Amygdala (tissue), 56 donors: ENCODE measurements at regions not wholly inside any gene's neighbourhood (a gene's known extent, or its start where the extent isn't known, plus 50 kb on each side); places are given as distances from the start of the nearest gene placed in this dataset.
"Not testable (repeated sequence)": the region's sequence is repeated elsewhere in the genome, so short reads cannot be mapped to it uniquely, and the experiment has no call there.

Experiments used
- DNase-seq, 56 donors: peaks; one replicate each; lab custom pipeline; 2025; lab: John Stamatoyannopoulos, UW

DNA sequence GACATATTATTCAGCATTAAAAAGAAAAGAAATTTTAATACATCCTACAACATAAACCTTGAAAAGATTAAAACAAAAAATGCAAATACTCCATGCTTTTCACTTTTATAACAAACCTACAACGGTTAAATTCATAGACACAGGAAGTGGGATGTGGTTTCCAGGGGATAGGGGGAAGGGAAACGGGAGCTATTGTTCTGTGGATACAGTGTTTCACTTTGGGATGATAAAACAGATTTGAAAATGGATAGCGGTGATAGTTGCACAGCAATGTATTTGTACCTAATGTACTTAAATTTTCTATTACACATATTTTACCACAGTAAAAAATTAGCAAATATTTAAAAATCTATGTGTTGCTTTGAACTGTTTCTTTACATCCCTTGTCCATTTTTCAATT, 368.0 kb downstream of the CDY2B start:
- DNase-seq: not testable (repeated sequence)

DNA sequence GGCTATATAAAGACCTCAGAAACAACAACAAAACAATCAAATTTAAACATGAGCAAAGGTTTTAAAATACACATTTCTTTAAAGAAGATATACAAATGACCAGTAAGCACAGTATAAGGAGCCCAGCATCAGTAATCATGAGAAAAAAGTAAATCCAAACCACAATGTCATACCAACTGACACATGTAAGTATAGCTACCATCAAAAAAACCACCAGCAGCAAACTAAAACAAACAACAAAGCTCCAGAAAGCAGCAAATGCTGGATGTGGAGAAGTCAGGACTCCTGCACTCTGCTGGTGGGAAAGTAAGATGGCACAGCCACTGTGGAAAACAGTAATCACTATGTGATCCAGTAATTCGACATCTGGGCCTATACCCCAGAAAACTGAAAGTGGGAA, 368.5 kb downstream of the CDY2B start:
- DNase-seq: not testable (repeated sequence)

DNA sequence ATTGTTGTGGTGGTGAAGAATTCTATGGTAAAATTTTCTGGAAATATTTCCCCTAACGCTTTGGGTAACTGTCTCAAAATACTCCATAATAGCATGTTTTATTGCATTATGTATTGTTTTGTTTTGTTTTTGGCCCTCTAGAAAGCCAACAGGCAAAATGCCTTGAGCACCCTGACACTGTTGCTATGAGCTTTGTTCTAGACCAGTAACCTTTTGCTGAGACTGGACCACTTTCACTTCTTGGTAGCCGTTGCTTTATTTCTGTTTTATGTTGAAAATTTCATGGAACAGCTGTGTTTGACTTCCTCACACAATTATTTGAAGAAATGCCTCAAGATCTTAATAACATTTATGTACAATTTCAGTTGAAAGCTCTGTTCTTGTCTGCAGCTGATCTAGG, 374.2 kb downstream of the CDY2B start:
- DNase-seq: not testable (repeated sequence)

DNA sequence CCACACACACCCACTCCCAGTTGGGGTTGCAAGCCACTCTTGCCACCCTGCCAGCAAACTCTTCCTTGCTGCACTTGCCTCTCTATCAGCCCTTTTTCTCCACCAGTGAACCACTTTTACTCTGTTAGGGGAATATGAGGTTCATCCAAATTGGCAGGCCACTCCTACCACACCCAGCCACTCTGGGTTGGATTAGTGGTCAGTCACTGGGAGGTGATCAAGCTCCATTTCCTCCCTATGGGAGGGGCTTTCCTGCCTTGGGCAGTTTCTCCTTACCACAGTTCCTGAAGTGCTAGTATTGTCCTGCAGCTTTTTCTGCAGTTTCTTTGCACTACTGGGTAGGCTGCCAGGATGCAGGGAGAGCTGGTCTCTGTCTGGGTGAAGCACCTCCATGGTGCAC, 395.3 kb downstream of the CDY2B start:
- DNase-seq: not testable (repeated sequence)

DNA sequence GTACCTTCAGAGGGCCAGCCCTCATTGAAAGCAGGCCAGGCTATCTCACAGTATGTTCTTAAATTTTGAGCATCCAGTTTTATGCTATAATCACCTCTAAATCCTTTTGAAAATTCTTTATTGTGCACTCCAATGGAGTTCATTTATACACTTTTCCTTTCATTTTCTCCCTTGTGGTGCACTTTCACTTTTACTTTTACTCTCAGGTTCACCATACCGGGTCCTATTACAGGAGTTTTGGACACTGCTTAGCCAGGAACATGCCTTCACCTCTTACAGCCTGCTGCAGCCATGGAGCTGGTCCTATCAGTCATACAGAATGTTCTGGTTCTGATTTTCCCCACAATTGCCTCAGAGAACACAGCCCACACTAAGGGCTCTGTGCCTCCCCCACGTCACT, 395.9 kb downstream of the CDY2B start:
- not testable (repeated sequence) for DNase-seq

DNA sequence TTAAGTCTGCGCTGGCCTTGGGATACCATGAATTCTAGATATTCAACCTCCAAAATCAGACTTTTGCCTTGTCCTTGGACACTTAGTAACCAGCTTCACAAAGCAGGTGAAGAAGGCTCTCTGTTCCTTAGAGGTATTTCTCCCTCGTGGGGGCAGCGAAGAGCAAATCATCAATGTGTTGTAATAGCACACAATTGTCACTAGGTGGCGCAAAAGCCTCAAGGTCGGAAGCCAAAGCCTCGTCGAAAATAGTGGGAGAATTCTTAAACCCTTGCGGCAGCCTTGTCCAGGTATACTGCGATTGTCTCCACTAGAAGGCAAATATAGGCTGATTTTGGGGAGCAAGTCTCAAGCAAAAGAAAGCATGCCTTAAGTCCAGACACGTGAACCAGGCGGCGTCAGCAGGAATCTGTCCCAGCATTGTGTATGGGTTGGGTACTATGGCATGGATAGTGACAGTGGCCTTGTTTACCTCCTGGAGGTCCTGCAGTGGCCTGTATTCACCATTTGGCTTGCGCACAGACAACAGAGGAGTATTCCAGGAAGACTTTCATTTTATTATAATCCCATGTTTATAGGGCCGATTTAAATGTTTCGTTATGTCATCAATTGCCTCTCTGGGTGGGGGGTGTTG, 398.5 kb downstream of the CDY2B start:
- DNase-seq: not testable (repeated sequence)

DNA sequence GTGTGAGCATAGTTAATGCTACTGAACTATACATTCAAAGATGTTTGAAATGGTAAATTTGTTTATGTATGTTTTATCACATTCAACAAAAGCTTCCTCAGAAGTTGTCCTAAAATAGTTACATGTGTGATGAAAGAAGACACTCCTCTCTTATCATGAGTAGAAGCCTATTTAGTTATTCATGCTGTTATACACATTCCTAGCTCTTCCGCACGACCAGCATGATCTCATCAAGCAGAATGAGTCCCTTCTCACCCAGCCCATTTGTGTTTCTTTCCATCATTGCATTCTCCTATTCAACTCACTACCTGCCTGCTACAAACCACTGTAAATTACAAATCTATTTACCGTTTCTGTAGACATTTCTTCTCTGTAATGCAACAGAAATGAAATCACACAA, 408.0 kb downstream of the CDY2B start:
- not testable (repeated sequence) for DNase-seq

DNA sequence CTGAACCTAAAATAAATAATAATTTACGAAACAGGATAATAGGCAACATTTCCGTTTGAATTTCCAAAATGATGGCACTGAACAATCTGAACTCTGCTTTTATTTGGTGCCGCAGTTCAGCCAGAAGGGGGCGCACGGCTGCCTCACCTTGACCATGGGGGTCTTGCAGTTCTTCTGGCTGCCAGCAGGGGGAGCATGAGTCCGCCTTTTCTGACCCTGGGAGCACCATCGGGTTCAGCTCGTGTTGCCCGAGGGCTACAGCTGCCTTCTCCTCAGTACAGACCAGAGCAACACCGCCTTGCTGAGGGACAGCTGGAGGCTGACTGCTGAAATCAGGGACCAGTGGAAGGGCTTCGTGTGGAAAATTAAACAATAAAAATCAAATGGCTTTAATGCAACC, 420.3 kb downstream of the CDY2B start:
- DNase-seq: not testable (repeated sequence)

DNA sequence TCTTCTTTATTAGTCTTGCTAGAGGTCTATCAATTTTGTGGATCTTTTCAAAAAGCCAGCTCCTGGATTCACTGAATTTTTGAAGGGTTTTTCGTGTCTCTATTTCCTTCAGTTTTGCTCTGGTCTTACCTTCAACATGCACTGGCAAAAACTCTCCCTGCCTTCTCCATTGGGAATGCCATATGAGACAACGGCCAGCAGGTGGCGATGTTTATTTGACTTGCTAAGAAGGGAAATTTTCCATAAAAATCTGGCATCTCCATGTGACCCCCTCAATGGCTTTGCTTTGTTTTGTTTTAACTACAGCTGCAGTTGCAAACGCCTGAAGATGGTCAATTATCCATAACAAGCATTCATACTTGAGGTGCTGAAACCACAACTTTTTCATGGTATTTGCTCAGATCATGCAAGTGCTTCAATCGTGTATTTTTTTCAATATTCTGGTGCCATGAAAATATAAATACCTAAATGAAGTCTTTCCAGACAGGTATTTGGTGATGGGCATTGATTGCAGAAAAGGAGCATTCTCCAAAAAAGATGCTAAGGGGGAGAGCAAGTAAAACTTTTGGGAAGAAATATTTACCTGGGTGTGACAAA, 449.4 kb downstream of the CDY2B start:
- peak in 3 of 56 donors; percentile 0 to 4 (median 0) for DNase-seq

DNA sequence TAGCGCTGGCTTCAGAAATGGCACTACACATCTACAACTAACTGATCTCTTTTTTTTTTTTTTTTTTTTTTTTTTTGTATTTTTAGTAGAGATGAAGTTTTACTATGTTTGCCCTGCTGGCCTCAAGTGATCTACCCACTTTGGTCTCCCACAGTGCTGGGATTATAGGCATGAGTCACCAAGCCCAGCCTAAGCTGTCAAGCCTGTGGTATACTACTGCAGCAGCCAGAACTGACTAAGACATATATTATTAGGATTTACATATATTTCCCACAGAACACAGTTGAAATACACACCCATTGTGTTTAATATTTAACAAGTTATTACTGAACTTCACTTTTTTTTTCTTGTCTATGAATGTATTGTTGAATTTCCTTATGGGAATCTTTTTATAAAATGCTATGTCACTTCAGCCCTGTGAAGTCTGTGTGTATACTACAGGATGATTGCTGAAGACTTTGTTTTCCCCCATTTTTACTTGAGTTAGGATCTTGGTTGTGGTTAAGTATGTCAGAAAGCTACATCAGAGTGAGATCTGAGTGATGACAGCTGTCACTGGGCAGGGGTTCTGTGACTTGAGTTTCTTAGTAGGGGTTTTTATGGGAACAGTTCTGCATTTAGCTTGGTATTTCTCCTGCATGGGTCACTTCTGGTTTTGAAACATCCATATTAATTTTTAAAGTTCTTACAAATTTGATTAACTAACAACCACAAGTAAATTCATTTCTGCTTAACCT, 481.5 kb downstream of the CDY2B start:
- no peak for DNase-seq

DNA sequence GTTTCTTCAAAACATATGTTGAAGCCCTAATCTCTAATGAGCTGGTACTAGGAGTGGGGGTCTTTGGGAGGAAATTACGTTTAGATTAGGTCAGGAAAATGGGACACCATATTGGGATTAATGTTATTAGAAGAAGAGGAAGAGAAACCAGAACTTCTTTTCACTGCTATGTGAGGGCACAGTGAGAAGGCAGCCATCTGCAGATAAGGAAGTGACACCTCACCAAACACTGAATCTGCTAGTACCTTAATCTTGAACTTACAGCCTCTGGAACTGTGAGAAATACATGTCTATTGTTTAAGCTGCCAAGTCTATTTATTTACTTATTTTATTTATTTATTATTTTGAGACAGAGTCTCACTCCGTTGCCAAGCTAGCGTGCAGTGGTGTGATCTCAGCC, 482.4 kb downstream of the CDY2B start:
- DNase-seq: no peak

DNA sequence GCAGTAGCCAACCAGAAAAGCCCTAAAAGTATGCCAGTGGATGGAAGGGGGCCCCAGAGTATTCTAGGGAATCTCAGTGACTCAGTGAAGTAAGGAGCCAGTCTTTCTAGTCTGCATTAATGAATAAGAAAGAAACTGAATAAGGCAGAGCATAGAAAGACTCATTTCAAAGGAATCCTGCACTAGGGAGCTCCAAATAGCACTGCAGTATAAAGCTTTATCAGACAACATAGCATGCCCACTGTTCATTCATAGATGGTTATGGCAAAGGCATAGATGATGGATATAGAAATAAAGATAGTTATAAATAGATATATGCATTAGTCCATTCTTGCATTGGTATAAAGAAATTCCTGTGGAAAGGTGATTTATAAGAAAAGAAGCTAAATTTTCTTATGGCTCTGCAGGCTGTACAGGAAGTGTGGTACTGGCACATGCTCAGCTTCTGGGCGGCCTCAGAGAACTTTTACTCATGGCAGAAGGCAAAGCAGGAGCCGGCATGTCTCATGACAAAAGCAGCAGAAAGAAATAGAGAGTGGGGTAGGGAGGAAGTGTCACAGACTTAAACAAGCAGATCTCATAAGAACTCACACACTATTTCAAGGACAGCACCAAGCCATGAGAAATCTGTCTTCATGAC, 498.5 kb downstream of the CDY2B start:
- no peak for DNase-seq

DNA sequence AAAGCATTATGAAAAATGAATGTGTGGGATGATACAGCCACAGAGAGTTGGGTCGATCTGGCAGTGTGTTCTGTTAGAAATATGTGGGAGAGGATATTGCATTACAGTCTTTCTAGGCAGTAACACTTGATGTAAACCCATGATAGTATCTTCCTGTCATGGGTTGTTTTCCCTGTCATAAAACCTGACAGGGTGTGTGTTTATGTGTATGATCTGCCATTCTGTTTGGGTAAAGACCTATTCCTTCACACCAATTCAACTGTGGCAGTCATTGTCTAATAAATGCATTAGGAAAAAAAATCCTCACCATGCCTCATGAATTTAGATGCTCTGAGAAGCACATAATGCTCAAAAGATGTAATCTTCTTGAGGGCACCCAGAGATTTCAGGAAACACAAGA, 501.7 kb downstream of the CDY2B start:
- no peak for DNase-seq

DNA sequence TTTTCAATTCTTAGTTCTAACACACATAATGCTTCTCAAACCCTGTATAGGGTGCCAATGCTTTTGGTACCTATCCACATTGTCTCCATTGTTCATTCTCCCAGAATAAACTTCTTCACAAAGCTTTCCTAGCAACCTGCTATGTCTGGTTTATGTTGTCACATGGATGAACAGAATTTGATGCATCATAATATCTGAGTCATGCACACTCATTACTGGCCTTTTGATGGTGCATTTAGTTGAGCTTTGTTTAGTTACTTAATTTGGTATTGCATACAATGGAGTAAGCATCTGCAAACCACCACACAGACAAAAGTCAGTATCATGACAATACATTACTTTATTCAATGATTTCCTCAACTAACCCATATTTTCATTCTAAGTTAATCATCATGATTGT, 511.6 kb downstream of the CDY2B start:
- DNase-seq: no peak

DNA sequence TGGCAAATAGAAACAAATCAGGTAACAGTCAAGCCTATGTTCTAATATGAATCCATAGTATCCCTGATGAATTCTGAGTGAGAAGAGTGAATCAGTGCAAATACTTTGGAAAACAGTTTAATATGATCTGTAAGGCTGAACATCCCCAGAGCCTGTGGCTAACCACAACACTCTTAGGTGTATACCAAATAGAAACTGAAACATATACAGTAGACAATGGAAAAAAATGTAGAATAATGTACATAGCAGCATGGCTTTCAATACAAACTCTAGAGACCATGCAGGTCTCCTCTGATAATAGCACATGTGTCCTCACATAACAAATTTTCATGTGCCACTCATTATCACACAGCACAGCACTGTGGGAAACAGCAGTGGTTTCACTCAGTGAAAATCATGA, 513.6 kb downstream of the CDY2B start:
- no peak for DNase-seq

DNA sequence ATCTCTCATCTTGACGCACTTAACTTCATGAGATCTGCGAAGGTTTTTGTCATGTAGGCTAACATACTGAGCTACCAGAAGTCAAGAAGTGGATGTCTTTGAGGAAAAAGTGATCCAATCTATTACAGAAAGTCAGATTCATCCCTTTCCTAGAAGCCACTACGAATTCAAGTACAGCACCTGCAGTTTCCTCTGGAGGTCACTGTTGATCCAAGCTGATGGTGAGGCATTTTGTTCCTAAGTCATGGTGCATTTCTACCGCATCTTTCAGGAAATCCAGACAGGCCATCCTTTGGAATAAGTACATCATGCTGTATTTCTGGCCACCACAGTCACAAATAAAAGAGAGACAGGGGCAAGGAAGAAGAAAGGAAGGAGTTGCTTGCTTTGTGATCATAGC, 541.0 kb downstream of the CDY2B start:
- DNase-seq: no peak

DNA sequence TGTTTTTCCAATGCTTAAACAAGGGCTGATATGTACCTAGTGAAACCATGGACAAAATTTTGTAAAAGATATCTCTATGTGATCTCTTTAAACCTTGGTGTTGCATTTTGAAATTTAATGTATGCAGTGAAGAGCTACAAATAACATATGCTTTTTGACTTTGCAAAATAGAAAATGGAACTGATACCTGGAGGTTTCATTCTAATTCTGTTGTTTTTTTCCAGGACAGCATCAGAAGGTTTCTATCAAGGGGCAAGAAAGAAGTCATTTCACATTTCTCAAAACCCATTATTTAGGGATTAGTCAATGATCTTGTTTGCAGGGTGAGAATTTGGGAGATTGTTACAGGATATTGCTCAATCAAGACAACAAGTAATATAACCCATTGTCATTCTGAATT, 549.3 kb downstream of the CDY2B start:
- DNase-seq: no peak

DNA sequence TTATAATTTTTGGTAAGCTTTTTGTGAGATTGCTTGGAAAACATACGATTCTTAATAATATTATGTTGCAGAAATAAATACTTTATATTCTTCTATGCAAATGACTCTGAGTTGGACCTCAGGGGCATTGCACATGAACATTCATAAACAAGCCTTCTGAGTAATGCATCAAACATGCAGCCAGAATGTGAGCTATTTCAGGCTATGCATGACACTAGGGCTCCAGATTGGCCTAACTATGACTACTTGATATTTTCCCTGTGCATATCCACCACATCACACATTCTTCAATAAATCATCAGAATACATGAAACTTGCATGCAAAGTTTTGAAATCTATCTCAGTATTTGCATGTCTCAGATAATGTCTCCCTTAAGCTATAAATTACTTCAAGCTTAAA, 560.1 kb downstream of the CDY2B start:
- DNase-seq: no peak

DNA sequence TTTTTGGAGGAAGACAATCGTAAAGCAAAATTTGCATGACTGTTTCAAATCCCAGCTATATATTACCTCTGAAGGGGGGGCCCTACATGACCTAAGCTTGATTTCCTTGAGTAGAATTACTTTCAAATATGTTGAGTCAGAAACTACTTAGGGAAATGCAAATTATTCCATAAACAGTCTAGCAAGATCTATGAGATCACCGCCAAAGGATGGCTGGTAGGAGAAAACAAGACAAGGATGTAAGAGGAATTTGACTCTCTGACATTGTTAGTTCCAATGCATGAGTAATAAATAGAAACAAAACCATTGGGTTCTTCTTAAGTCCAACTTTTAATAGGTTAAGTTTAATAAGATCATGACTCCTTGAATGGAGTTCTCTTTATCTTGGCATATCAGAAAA, 561.4 kb downstream of the CDY2B start:
- DNase-seq: no peak

DNA sequence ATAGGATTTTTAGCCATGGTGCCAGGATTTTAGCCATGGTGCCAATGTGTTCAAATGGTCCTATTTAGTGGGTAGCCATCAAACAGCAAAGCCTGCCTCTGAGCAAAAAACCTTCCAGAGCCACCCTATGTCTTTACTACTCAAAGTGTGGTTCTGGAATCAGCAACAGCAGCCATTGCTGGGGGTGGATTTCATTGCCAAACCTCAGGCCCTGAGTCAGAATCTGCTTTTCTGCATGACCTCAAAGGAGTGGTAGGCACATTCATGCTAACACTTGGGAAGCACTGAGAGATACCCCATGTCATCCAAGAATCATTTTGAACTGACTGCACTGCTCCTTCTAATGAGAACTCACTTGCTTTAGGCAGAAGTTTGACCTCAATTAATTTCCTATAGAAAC, 603.0 kb downstream of the CDY2B start:
- DNase-seq: no peak

DNA sequence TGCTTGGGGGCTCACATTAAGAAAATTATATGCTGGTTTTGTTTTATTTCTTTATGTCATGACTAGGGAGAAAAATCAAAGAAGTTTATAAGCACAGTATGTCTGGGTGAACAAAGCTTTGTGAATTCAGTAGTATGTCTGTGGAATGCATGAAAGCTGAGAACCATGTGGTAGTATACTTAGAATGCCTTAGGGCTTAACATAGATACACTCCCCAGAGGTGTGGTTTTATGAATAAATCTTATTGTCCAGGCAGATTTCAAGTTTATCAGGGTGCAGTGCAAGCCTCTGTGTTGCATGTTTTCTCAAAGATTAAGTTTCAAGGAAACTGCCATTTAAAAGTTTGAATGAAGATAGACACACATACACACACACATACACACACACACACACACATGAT, 620.5 kb downstream of the CDY2B start:
- no peak for DNase-seq

DNA sequence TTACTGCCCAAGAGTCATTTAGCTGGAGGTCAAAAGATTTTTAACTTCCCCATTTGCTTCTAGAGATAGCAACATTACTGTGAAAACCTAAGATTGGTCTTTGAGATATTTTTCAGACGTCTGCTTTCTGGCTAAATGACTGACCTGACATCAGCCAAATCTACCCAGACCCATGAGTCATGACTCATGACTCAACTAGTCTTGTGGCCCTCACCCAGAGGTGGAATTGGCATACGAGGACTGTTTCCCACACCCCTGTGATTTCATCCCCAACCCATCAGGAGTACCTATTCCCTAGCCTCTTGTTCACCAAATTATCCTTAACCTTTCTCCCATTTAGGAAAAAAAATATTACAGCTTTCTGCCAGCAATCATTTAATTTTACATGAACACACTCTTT, 641.6 kb downstream of the CDY2B start:
- no peak for DNase-seq
